GM19463 (cell line): ENCODE measurements at regions not wholly inside any gene's neighbourhood (a gene's known extent, or its start where the extent isn't known, plus 50 kb on each side); places are given as distances from the start of the nearest gene placed in this dataset.
"Not testable (repeated sequence)": the region's sequence is repeated elsewhere in the genome, so short reads cannot be mapped to it uniquely, and the experiment has no call there.

ENCODE experiments used
- ATAC-seq: cut with Tn5 transposase; IDR thresholded peaks from one replicate; pipeline ENCODE4 v1.9.1; 2021; ENCODE audit warnings: mild to moderate bottlenecking, moderate library complexity; ENCODE audit not compliant: unreplicated experiment

DNA sequence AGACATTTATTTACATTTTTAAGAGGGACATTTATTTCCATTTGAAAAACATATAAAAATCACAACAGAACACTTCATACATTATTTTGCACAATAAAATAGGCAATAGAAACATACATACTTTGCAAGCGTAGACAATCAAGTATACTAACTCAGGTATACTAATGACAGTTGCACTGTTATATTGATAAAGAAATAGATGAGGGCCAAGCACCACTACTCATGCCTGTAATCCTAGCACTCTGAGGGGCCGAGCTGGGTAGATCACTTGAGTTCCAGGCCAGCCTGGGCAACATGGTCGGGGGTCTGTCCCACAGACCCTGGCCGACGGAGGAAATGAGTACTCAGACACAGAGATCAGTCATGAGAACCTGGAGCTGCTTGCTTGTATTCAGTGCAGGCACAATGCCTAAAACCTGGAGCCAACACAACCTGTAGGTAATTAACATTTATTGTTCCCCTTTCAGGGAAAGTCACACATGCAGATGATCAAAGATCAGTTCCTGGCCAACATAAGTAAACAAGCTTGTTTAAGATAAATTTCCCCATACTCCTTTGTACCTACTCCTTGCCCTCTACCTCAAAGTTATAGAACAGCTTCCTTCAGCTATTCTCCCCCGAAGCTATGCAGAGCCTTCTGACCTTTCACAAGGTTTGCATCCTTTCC lies 1960.2 kb downstream of the SUCLG1 start:
- no peak for ATAC-seq

DNA sequence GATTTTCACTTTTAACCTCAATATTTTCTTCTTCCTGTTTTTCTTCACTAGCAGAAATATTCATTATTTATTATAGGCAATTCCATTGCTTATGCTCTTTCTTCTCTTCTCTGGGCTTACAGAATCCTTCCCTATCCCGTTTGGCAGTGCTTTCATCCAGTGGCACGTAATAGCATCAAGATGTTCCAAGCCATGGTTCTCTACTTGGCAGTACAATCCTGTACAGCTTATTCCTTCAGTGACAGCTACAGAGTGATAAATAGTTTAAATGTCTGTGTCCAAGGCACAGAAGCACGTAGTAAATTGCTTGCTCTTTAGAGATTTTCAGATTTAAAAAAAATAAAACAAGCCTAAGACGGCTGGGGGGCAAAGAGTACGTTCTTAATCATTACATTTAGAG lies 1964.3 kb downstream of the SUCLG1 start:
- no peak for ATAC-seq

DNA sequence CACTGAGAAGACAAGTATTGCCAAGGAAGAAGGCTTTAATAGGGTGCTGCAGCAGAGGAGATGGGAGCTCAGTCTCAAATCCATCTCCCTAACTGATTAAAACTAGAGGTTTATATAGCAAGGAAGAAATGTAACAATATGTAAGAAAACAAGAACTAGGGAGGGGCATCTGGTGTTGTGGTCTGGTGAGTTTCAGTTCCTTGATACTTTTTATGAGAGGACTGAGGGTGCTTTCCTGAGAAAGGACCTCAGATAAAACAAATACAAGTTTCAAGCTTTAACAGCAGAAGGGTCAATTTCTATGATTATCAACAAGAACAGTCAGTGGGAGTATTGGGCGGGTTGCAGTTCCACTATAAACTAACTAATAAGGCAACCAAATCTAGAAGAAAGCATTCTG lies 1967.5 kb downstream of the SUCLG1 start:
- no peak for ATAC-seq

DNA sequence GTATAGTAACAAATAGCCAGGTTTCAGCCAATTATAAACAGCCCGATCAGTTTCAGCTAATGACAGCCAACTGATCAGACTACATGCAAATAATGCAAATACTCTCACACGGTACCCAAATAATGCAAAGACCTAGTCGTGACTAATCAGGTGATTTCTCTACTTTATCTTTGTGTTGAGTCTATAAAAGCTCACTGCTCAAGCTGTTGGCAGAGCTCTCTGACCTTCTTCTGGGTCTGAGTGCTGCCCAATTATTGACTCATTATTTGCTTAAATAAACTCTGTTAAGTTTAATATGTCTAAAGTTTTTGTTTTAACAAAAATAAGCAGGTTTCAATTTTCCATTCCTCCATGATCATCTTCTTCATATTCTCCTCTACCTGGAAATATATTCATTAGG lies 1971.7 kb downstream of the SUCLG1 start:
- ATAC-seq: no peak

DNA sequence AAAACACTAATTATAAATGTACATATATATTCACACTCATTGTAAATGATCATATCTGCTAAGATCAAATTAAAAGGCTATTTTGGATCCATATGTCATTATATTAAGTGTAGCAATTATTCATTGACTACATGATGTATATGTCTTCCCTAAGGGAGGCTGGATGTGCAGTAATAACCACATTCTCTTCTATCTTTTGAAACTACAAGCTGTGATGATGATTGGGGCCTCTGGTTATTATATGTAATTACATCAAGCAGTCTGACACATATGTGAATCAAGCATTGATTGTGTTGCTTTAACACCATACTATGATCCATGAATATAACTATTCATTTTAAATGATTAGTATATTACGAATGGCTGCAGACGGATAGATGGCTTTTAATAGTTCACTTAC lies 1973.4 kb downstream of the SUCLG1 start:
- no peak for ATAC-seq

DNA sequence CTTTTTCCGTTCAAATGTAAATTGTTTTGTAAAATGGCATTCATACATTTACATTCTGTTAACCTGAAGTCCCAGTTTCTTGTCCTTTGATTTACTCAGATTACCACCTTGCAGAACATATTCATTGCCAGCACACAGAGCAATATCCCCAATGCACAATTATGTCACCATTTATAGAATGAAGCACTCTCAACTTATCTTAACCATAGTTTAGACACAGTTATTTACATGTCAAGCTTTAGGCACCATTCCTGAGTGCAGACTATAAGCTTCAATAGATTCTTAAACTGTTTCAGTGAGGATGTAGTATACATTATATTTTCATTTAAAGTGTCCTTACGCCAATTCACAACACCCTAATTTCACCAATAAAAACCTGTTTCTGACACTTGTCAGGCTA lies 1977.9 kb downstream of the SUCLG1 start:
- ATAC-seq: no peak

DNA sequence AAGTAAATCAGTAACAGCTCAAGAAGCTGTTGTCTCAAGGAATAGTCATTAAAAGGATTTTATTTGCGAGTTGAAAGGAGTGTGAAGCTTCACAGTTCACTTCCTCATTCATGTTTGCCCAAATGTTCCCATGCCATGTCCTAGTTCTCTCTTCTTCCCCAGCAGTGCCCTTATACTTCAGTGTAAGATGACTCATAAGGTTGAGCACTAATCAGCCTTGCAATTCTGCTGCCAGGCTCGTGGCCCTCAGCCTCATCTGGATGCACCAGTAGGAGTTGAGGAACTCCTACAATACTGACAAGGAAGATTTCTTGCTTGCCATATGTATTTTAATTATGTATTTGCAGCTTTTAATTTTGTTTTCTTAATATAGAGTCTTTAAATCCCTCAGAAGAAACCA lies 1980.4 kb downstream of the SUCLG1 start:
- ATAC-seq: no peak

DNA sequence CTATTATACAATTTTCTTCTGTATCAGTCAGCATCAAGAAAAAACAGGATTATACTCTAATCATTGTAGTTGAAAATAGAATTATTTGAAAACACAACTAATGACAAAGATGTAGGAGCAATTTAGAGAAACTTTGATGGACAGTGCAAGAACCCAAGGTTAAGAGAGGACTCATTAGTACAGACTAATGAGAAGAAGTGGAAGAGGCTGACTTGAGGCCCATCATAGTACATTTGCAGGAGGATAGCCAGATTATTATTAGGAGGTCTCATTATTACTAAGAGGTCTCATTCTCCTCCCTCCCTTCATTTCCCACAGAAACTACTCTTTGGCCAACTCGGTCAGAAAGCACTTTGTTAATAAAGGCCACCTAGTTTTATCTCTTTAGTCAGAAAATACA lies 1983.0 kb downstream of the SUCLG1 start:
- ATAC-seq: no peak

DNA sequence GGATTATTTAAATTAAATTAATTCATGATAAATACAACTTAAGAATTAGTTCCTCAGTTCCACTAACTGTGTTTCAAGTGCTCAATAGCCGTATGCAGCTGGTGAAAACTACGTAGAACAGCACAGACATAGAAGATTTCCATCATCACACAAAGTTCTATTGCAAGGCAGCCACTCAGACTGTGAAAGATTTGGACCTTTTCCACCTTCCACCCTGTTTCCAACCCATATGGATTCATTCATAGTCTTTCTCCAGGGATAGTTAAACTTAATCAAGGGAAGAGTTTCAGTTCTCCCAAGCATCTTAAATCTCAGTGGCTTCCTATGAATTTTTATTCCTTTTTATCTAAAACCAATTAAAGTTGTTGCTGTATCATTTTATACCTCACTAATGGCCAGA lies 2030.8 kb downstream of the SUCLG1 start:
- ATAC-seq: no peak

DNA sequence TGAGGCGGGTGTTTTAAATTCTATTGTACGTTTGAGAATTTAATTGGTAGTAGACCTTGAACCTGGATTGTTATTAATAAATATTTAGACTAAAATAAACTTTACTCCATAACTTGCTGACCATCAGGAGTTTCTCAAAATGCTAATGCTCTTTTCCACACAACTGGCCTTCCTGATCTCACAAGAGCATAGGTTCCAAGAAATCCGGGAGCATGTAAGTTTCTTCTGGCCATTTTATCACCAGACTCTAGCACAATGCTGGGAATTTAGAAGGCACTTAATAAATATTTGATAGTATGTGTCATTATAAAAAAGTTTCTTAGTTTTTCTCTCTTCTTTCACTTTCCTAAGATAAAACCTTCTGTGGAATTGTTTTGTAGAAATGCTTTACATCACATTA lies 2047.1 kb downstream of the SUCLG1 start:
- ATAC-seq: no peak

DNA sequence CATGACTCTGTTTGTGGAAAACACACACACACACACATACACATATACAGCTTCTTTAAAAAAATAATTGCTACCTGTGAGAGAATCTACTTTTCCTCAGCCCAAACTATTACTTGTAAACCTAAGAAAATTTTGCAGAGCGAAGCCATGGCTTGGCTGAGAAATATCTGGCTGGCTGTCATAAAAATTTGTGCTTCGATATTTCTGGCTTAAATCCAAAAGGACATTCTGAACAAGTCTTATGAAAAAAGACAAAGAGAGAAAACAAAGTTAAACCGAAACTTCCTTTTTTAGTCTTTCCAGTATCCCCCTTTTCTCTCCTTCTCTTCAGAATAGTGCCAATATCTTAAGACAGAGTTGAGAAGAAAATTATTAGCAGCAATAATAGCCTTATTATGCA lies 2048.0 kb downstream of the SUCLG1 start:
- ATAC-seq: no peak

DNA sequence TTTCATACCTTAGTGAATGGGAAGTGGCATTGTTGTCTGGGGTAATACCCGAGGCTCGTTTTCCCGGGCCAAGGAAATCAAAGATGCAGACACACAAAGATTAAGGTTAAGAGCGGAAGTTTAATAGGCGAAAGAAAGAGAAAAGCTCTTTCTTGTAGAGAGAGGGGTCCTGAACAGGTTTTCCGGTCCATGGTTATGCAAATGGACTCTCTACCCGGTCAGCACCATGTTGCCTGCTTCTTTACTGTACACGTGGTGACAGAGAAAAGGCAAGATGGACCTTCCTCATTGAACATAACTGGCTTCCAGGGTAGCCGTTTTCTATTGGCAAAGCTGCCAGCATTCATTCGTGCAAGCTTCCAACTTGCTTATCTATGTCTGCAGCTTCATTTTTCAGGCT lies 2063.5 kb downstream of the SUCLG1 start:
- no peak for ATAC-seq

DNA sequence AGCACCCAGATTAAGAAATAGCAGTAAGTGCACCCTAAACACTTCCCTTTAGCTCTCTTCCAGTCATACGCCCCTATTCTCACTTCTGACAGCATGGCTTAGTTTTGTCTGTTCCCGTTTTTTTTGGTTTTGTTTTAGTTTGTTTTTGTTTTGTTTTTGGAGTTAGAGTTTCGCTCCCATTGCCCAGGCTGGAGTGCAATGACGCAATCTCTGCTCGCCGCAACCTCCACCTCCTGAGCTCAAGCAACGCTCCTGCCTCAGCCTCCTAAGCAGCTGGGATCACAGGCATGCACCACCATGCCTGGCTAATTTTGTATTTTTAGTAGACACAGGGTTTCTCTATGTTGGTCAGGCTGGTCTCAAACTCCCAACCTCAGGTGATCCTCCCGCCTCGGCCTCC lies 2067.7 kb downstream of the SUCLG1 start:
- ATAC-seq: no peak

DNA sequence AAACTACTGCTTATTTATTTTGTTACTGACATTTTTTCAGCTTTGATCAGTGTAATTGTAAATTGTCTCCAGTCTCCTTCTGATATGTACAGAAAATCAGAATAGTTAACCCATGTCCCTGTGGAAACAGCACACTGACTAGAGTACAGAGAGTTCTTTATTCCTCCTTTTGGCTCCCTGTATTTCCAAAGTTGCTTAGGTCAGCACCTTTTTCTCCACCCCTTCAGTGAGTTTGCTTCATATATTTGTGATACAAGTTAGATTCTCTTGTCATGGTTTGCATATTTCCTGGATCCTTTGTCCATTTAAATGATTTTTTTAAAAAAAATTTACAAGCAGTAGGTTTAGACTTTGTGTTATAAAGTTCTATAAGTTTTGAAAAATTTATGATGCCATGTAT lies 2051.1 kb upstream of the LRRTM1 start:
- ATAC-seq: no peak

DNA sequence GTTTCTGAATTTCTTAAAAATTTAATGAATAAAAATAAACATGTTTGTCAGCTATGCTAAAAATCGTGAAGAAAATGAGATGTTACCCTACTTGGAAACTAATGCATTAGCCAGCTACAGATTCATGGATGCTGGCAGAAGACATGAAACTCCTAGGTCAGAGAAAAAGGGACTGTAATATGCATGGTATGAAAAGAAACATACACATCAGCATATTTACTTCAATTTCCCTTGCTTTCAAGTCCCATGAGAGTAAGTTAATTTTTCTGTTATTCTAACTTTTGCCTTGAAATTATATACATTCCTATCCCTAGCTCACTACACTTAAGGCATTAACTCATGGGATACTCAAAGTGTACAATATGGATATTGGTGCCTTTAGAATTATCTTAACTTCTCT lies 2041.4 kb upstream of the LRRTM1 start:
- ATAC-seq: no peak

DNA sequence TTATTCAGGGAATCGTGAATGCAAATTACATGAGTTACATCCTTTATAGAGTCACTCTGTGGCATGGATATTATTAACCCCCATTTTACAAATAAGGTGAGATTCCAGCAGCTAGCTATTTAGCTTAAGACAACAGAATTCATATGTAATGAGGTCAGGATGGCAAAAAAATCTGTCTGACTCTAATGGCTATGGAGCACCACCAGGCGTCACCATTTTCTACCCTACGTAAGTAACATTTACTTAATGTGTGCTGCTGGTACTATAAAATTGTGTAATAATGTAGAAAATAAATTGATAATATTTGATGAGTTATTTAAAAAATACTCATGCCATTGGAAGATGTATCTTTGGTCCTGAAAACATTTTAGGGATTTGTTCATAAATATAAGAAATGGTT lies 2040.1 kb upstream of the LRRTM1 start:
- ATAC-seq: no peak

DNA sequence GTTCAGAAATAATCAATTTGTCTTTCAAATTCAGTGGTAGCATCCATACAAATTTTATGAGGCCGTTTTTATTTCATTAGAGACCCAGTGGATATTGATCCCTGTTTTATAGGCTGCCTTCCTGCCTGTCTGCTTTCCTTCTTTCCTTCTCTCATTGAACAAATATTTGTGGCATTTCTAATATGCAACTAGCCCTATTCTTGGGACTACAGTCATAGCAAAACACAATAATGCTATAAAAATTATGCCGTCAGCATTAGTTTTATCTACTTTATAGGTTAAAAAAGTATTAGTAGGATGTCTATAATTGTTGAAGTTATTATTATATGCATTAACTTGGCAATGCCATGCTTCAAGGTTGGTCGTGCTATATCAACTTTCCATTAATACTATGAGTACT lies 2037.8 kb upstream of the LRRTM1 start:
- no peak for ATAC-seq

DNA sequence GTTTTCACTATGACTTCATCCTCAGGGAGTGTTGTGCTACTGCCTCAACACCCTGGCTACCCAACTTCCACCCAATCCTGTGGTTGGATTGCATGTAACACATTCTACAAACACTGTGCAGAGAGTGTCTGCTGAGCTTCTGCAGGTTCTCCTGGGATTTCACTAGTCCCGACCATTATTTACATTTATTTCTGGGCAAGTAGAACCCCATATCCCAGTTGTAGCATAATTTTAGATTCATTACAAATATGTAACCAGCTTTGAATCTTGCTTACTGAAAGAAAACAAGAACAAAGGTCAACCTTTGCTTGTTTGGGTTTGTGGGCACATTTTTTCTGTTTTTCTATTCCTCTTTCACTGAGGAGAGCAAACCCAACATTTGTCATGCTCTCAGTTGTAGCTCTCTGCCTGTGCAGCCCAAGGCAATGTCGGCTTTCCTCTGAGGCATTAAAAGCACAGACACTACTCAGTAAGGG lies 2036.1 kb upstream of the LRRTM1 start:
- no peak for ATAC-seq

DNA sequence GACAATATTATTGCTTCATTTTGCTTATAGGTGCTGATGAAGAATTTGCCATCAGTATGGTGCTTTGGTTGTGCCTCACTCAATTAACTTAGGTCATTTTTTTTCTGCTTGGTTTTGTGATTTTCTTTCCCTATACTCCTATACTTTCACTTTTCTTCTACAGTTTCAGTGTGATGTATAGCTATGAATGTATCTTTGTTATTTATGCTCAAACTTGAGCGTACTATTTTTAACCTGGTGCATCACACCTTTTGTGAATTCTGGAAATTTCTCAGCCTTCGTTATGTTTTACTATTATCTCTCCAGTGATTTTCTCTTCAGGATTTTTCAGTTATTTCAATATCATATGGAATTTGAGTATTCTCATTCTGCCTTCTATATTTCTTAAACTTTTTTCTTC lies 2035.3 kb upstream of the LRRTM1 start:
- no peak for ATAC-seq

DNA sequence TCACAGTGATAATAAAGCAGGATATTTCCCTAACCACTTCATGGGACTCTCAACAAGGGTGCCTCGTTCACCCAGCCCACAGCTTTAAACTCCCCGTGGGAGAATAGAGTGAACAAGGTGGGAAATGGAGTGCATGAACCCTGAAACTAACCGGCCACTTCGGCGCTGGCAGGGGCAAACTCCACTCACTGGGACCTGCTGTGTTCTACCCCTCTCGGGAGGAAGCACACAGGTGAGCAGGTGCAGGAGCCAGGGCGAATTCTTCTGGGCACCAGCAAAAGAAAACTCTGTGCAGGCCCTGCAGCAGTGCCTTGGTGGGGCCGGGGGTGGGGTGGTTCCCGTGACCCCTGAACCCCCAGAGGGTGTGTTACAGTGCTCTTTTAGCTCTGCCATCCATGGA lies 2029.1 kb upstream of the LRRTM1 start:
- ATAC-seq: no peak

DNA sequence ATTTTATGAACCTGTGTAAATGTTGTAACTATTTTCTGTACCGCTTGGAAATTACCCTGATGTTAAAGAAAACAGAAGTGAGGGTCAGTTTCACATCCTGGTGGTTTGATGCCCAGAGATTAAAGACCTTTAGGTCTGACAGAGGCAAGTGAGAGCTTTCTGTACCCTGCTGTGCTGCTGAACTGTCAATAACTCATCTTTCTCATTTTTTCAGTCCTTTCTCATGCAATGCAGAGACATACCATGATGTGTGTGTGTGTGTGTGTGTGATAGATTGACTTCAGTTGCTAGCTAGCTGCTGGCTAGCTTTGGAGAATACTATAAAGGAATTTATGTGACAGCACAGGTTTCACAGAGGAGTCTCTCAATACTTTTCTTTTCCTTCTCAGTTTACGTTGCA lies 2025.6 kb upstream of the LRRTM1 start:
- no peak for ATAC-seq

DNA sequence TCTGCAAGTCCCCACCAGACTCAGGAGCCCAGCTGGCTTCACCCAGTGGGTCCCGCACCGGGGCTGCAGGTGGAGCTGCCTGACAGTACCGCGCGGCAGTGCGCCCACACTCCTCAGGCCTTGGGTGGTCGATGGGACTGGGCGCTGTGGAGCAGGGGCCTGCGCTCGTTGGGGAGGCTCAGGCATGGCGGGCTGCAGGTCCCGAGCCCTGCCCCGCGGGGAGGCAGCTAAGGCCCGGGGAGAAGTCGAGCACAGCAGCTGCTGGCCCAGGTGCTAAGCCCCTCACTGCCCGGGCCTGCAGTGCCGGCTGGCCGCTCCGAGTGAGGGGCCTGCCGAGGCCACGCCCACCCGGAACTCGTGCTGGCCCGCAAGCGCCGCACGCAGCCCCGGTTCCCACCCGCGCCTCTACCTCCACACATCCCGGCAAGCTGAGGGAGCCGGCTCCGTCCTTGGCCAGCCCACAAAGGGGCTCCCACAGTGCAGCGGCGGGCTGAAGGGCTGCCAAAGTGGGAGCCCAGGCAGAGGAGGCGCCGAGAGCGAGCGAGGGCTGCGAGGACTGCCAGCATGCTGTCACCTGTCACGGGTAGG lies 2021.7 kb upstream of the LRRTM1 start:
- ATAC-seq: not testable (repeated sequence)

DNA sequence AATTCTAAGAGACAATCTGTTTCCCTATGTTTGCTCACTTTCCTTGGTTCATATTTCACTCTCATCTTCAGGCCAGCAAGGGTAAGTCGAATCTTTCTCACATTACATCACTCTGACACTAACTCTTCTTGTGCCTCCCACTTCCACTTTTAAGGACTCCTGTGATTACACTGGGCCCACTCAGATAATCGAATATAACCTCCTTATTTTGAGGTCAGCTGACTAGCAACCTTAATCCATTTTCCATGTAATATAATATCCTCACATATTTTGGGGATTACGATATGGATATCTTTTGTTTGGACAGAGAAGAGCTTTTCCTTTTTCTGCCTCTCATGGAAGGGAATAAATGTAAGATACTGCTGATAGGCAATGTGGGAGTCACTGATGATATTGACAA lies 2015.7 kb upstream of the LRRTM1 start:
- no peak for ATAC-seq
